Activated T-helper 17 cell treated with anti-CD3 and anti-CD28 coated beads, Interleukin-2, amount 50 U/mL, for 72 hours (primary cell): ENCODE measurements at regions not wholly inside any gene's neighbourhood (a gene's known extent, or its start where the extent isn't known, plus 50 kb on each side); places are given as distances from the start of the nearest gene placed in this dataset.

Experiments
- ATAC-seq: fragments of 150-1000 bp; cut with Tn5 transposase; replicated peaks from 2 replicates; pipeline ENCODE4 v1.10.0; 2021; ENCODE audit warnings: mild to moderate bottlenecking, moderate library complexity
- H3K27ac Mint-ChIP-seq: one replicate; pipeline ENCODE4 v1.8.0; 2022; ENCODE audit warnings: mixed read lengths
- H3K27me3 Mint-ChIP-seq: one replicate; pipeline ENCODE4 v1.8.0; 2022; ENCODE audit warnings: mixed read lengths
- H3K36me3 Mint-ChIP-seq: one replicate; pipeline ENCODE4 v1.8.0; 2022; ENCODE audit warnings: low read depth, mild to moderate bottlenecking, mixed read lengths
- H3K4me1 Mint-ChIP-seq: one replicate; pipeline ENCODE4 v1.8.0; 2022; ENCODE audit warnings: mixed read lengths
- H3K4me3 Mint-ChIP-seq: one replicate; pipeline ENCODE4 v1.8.0; 2022; ENCODE audit warnings: mild to moderate bottlenecking, mixed read lengths
- H3K9me3 Mint-ChIP-seq: one replicate; pipeline ENCODE4 v1.8.0; 2022; ENCODE audit warnings: mixed read lengths

GRCh38 chr11:69348414-69349235, 54.7 kb downstream of the MYEOV start:
- Mint-ChIP-seq H3K4me1 (peaks cover 5% of the 10 kb centered on the region), H3K4me3 (no peak overlapping the region), H3K36me3 (no peaks in the 10 kb centered on the region), H3K9me3 (no peaks in the 10 kb centered on the region), H3K27ac (no peak overlapping the region), H3K27me3 (peaks cover 3% of the 10 kb centered on the region)
- ATAC-seq: no peak

- Mint-ChIP-seq H3K27me3 (peaks cover 3% of the 10 kb centered on the region), H3K36me3 (no peaks in the 10 kb centered on the region), H3K4me1 (no peaks in the 10 kb centered on the region), H3K27ac (no peak overlapping the region), H3K4me3 (no peak overlapping the region), H3K9me3 (no peaks in the 10 kb centered on the region)
- no peak for ATAC-seq
These were observed 56.1 kb downstream of the MYEOV start for GRCh38 chr11:69350040-69350439.

GRCh38 chr11:69350596-69350995, 56.6 kb downstream of the MYEOV start:
- ATAC-seq: no peak
- no peaks in the 10 kb centered on the region for H3K9me3 Mint-ChIP-seq
- no peak overlapping the region for H3K27ac Mint-ChIP-seq
- no peaks in the 10 kb centered on the region for H3K36me3 Mint-ChIP-seq
- no peak overlapping the region for H3K4me3 Mint-ChIP-seq
- peaks cover 3% of the 10 kb centered on the region for H3K27me3 Mint-ChIP-seq
- H3K4me1 Mint-ChIP-seq: no peaks in the 10 kb centered on the region

- no peak overlapping the region for H3K4me3 Mint-ChIP-seq
- no peak overlapping the region for H3K27ac Mint-ChIP-seq
- H3K9me3 Mint-ChIP-seq: no peaks in the 10 kb centered on the region
- H3K27me3 Mint-ChIP-seq: peaks cover 3% of the 10 kb centered on the region
- ATAC-seq: no peak
- H3K36me3 Mint-ChIP-seq: no peaks in the 10 kb centered on the region
- H3K4me1 Mint-ChIP-seq: no peaks in the 10 kb centered on the region
These were observed 57.5 kb downstream of the MYEOV start for GRCh38 chr11:69351460-69351859.

GRCh38 chr11:69352166-69352565, 58.2 kb downstream of the MYEOV start:
- ATAC-seq: no peak
- Mint-ChIP-seq H3K27ac (no peak overlapping the region), H3K9me3 (no peaks in the 10 kb centered on the region), H3K4me3 (no peak overlapping the region), H3K4me1 (no peaks in the 10 kb centered on the region), H3K36me3 (no peaks in the 10 kb centered on the region), H3K27me3 (peaks cover 3% of the 10 kb centered on the region)

- ATAC-seq: peak; percentile 98
- Mint-ChIP-seq H3K4me3 (no peak overlapping the region), H3K27me3 (peaks cover 3% of the 10 kb centered on the region), H3K36me3 (no peaks in the 10 kb centered on the region), H3K4me1 (no peaks in the 10 kb centered on the region), H3K27ac (no peak overlapping the region), H3K9me3 (no peaks in the 10 kb centered on the region)
These were observed 58.9 kb downstream of the MYEOV start for GRCh38 chr11:69352715-69353319.

GRCh38 chr11:69353696-69354544, 60.0 kb downstream of the MYEOV start:
- no peak for ATAC-seq
- no peaks in the 10 kb centered on the region for H3K36me3 Mint-ChIP-seq
- H3K27me3 Mint-ChIP-seq: peaks cover 3% of the 10 kb centered on the region
- H3K4me1 Mint-ChIP-seq: no peaks in the 10 kb centered on the region
- H3K27ac Mint-ChIP-seq: no peak overlapping the region
- H3K9me3 Mint-ChIP-seq: no peaks in the 10 kb centered on the region
- no peak overlapping the region for H3K4me3 Mint-ChIP-seq

GRCh38 chr11:69354545-69354897, 60.6 kb downstream of the MYEOV start:
- Mint-ChIP-seq H3K9me3 (no peaks in the 10 kb centered on the region), H3K36me3 (no peaks in the 10 kb centered on the region), H3K27me3 (peaks cover 3% of the 10 kb centered on the region), H3K4me3 (no peak overlapping the region), H3K4me1 (no peaks in the 10 kb centered on the region), H3K27ac (no peak overlapping the region)
- no peak for ATAC-seq

- Mint-ChIP-seq H3K4me3 (no peak overlapping the region), H3K9me3 (peaks cover 3% of the 10 kb centered on the region), H3K27ac (no peak overlapping the region), H3K4me1 (no peaks in the 10 kb centered on the region), H3K36me3 (no peaks in the 10 kb centered on the region), H3K27me3 (peaks cover 3% of the 10 kb centered on the region)
- no peak for ATAC-seq
These were observed 61.5 kb downstream of the MYEOV start for GRCh38 chr11:69355346-69355940.

GRCh38 chr11:69355959-69356702, 62.2 kb downstream of the MYEOV start:
- no peak for ATAC-seq
- no peak overlapping the region for H3K27ac Mint-ChIP-seq
- H3K4me3 Mint-ChIP-seq: no peak overlapping the region

GRCh38 chr11:69356703-69357457, 62.9 kb downstream of the MYEOV start:
- no peaks in the 10 kb centered on the region for H3K4me1 Mint-ChIP-seq
- H3K27ac Mint-ChIP-seq: no peak overlapping the region
- H3K4me3 Mint-ChIP-seq: no peak overlapping the region
- H3K36me3 Mint-ChIP-seq: no peaks in the 10 kb centered on the region
- peaks cover 4% of the 10 kb centered on the region for H3K27me3 Mint-ChIP-seq
- no peak for ATAC-seq
- peaks cover 3% of the 10 kb centered on the region for H3K9me3 Mint-ChIP-seq

More at GRCh38 chr11:69355959-69356702, 62.2 kb downstream of the MYEOV start:
- H3K9me3 Mint-ChIP-seq: peaks cover 3% of the 10 kb centered on the region
- no peaks in the 10 kb centered on the region for H3K36me3 Mint-ChIP-seq
- H3K27me3 Mint-ChIP-seq: peaks cover 3% of the 10 kb centered on the region
- H3K4me1 Mint-ChIP-seq: no peaks in the 10 kb centered on the region

- H3K4me1 Mint-ChIP-seq: no peaks in the 10 kb centered on the region
- no peak overlapping the region for H3K4me3 Mint-ChIP-seq
- no peak overlapping the region for H3K27ac Mint-ChIP-seq
- H3K36me3 Mint-ChIP-seq: no peaks in the 10 kb centered on the region
- H3K27me3 Mint-ChIP-seq: peaks cover 3% of the 10 kb centered on the region
- H3K9me3 Mint-ChIP-seq: peaks cover 3% of the 10 kb centered on the region
- ATAC-seq: no peak
These were observed 63.8 kb downstream of the MYEOV start for GRCh38 chr11:69357458-69358397.
